ENCODE measurements at regions not wholly inside any gene's neighbourhood (a gene's known extent, or its start where the extent isn't known, plus 50 kb on each side); places are given as distances from the start of the nearest gene placed in this dataset.
"Not testable (repeated sequence)": the region's sequence is repeated elsewhere in the genome, so short reads cannot be mapped to it uniquely, and the experiment has no call there.

- no peak for DNase-seq
Observed at GRCh38 chr2:72031346-72032110, 116.1 kb downstream of the CYP26B1 start.

- DNase-seq = no peak
Observed at GRCh38 chr2:72028996-72029395, 118.7 kb downstream of the CYP26B1 start.

GRCh38 chr2:72028351-72028995 lies 119.2 kb downstream of the CYP26B1 start:
- DNase-seq = no peak

- no peak for DNase-seq
Observed at GRCh38 chr2:72027426-72028161, 120.1 kb downstream of the CYP26B1 start.

GRCh38 chr2:72026819-72027425 lies 120.7 kb downstream of the CYP26B1 start:
- no peak for DNase-seq

GRCh38 chr2:72024451-72025175 lies 123.0 kb downstream of the CYP26B1 start:
- DNase-seq = no peak

- DNase-seq = no peak
Observed at GRCh38 chr2:72023678-72024390, 123.8 kb downstream of the CYP26B1 start.

GRCh38 chr2:72021371-72021770 lies 126.3 kb downstream of the CYP26B1 start:
- not testable (repeated sequence) for DNase-seq

GRCh38 chr2:72015266-72015665 lies 132.4 kb downstream of the CYP26B1 start:
- no peak for DNase-seq

GRCh38 chr2:72014831-72015230 lies 132.8 kb downstream of the CYP26B1 start:
- no peak for DNase-seq

- DNase-seq = no peak
Observed at GRCh38 chr2:72013726-72014125, 133.9 kb downstream of the CYP26B1 start.

- no peak for DNase-seq
Observed at GRCh38 chr2:72012886-72013574, 134.6 kb downstream of the CYP26B1 start.

- no peak for DNase-seq
Observed at GRCh38 chr2:72011791-72012190, 135.9 kb downstream of the CYP26B1 start.

GRCh38 chr2:72011370-72011689 lies 136.3 kb downstream of the CYP26B1 start:
- DNase-seq = no peak

- DNase-seq = no peak
Observed at GRCh38 chr2:72010647-72011369, 136.9 kb downstream of the CYP26B1 start.

- no peak for DNase-seq
Observed at GRCh38 chr2:72008608-72009007, 139.1 kb downstream of the CYP26B1 start.

GRCh38 chr2:72007402-72007801 lies 140.3 kb downstream of the CYP26B1 start:
- no peak for DNase-seq

GRCh38 chr2:72006188-72006736 lies 141.4 kb downstream of the CYP26B1 start:
- DNase-seq = no peak

- no peak for DNase-seq
Observed at GRCh38 chr2:72004976-72005375, 142.7 kb downstream of the CYP26B1 start.

GRCh38 chr2:72004201-72004915 lies 143.3 kb downstream of the CYP26B1 start:
- DNase-seq = no peak

Data from CD4-positive, alpha-beta T cell treated with Interleukin-10 for 1 hour (primary cell).